HAP-1 (cell line): ENCODE measurements at regions not wholly inside any gene's neighbourhood (a gene's known extent, or its start where the extent isn't known, plus 50 kb on each side); places are given as distances from the start of the nearest gene placed in this dataset.
"Not testable (repeated sequence)": the region's sequence is repeated elsewhere in the genome, so short reads cannot be mapped to it uniquely, and the experiment has no call there.

Experiments
- DNase-seq, 2 experiments: peaks; one replicate each; pipeline ENCODE4 v3.0.0-alpha.2; 2016 to 2020; ENCODE audit warnings: low spot score in 2 of 2
- H3K27me3 ChIP-seq: fragments of 250-450 bp; sonication (Bioruptor Pico); 2 replicates; pipeline ENCODE4 v1.5.1; 2020; ENCODE audit warnings: low read depth, mild to moderate bottlenecking, moderate library complexity
- H3K36me3 ChIP-seq: fragments of 250-450 bp; sonication (Bioruptor Pico); replicated peaks from 2 replicates; pipeline ENCODE4 v1.5.1; 2020; ENCODE audit warnings: mild to moderate bottlenecking
- H3K4me1 ChIP-seq: fragments of 250-450 bp; sonication (Bioruptor Pico); 2 replicates; pipeline ENCODE4 v1.5.1; 2020; ENCODE audit warnings: mild to moderate bottlenecking
- H3K4me3 ChIP-seq: fragments of 250-450 bp; sonication (Bioruptor Pico); 2 replicates; pipeline ENCODE4 v1.5.1; 2020; ENCODE audit warnings: mild to moderate bottlenecking, moderate library complexity
- H3K9me3 ChIP-seq: fragments of 250-450 bp; sonication (Bioruptor Pico); 2 replicates; pipeline ENCODE4 v1.5.1; 2020; ENCODE audit warnings: mild to moderate bottlenecking, moderate library complexity
- in situ Hi-C: fragments of 300-500 bp; cut with MboI; formaldehyde crosslinking; loops from 3 replicates; pipeline ENCODE4 v1.14.3; 2020; ENCODE audit warnings: low sequenced_read_pairs, inconsistent platforms, mixed read lengths

DNA sequence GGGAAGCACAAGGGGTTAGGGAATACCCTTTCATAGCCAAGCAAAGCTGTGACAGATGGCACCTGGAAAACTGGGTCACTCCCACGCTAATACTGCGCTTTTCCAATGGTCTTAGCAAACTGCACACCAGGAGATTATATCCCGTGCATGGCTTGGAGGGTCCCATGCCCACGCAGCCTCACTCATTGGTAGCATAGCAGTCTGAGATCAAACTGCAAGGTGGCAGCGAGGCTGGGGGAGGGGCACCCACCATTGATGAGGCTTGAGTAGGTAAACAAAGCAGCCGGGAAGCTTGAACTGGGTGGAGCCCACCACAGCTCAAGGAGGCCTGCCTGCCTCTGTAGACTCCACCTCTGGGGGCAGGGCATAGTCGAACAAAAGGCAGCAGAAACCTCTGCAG, 63.2 kb upstream of the ADAMTS3 start:
- H3K9me3 ChIP-seq, H3K36me3 ChIP-seq, H3K27me3 ChIP-seq, H3K4me3 ChIP-seq, in situ Hi-C loops, H3K4me1 ChIP-seq: not testable (repeated sequence)
- DNase-seq, result peak in 1 of 2 experiments; percentile 7

DNA sequence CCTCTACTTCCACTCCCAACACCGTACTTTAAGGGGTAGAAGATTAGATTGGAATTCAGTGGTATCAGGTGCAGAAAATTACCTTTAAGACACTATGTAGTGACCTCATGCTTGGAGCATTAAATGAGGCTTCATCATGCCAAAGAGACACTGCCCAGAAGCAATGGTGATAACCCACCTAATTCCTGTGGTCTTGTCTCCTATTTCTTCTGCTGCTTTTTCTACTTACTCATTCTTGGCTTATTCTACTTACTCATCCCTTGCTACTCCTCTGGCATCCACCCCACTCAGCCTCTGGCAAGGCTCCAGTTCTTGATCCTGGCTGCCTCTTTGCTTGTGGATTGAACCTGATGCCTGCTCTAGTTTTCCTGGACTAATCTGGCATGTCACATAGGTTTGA, 62.3 kb upstream of the ADAMTS3 start:
- H3K36me3 ChIP-seq, result no peaks in the 10 kb centered on the region
- no peaks in the 10 kb centered on the region for H3K9me3 ChIP-seq
- in situ Hi-C loops, result no loop called here
- no peaks in the 10 kb centered on the region for H3K27me3 ChIP-seq
- H3K4me3 ChIP-seq, result no peak overlapping the region
- no peak for DNase-seq
- no peaks in the 10 kb centered on the region for H3K4me1 ChIP-seq

GRCh38 chr4:72629540-72629939, 60.5 kb upstream of the ADAMTS3 start:
- Histone ChIP-seq H3K27me3 (no peaks in the 10 kb centered on the region), H3K36me3 (no peaks in the 10 kb centered on the region), H3K4me1 (no peaks in the 10 kb centered on the region), H3K9me3 (no peaks in the 10 kb centered on the region), H3K4me3 (no peak overlapping the region)
- in situ Hi-C loops, result no loop called here
- no peak for DNase-seq

- H3K36me3 ChIP-seq, result no peaks in the 10 kb centered on the region
- no peak overlapping the region for H3K4me3 ChIP-seq
- H3K4me1 ChIP-seq, result no peaks in the 10 kb centered on the region
- no peaks in the 10 kb centered on the region for H3K27me3 ChIP-seq
- H3K9me3 ChIP-seq, result no peaks in the 10 kb centered on the region
- no peak for DNase-seq
- in situ Hi-C loops, result no loop called here
These were observed 58.7 kb upstream of the ADAMTS3 start for GRCh38 chr4:72627723-72628122.
